ENCODE measurements at regions not wholly inside any gene's neighbourhood (a gene's known extent, or its start where the extent isn't known, plus 50 kb on each side); places are given as distances from the start of the nearest gene placed in this dataset.

GRCh38 chr11:64499261-64500004, 56.3 kb upstream of the SLC22A11 start:
- no peak overlapping the region for H3K4me3 ChIP-seq (ENCODE audit: low read depth, low read length)
- DNase-seq (ENCODE audit: low read depth), result no peak
- no peak for TF ChIP-seq CTCF (IDR thresholded peaks at IDR 0.05; ENCODE audit: low read depth, low read length, missing control alignments)

GRCh38 chr11:64500176-64501013, 55.3 kb upstream of the SLC22A11 start:
- no peak for TF ChIP-seq CTCF (IDR thresholded peaks at IDR 0.05; ENCODE audit: low read depth, low read length, missing control alignments)
- no peak overlapping the region for H3K4me3 ChIP-seq (ENCODE audit: low read depth, low read length)
- no peak for DNase-seq (ENCODE audit: low read depth)

GRCh38 chr11:64501500-64502427, 54.0 kb upstream of the SLC22A11 start:
- TF ChIP-seq CTCF (IDR thresholded peaks at IDR 0.05; ENCODE audit: low read depth, low read length, missing control alignments), result no peak
- no peak for DNase-seq (ENCODE audit: low read depth)
- no peak overlapping the region for H3K4me3 ChIP-seq (ENCODE audit: low read depth, low read length)

- no peak overlapping the region for H3K4me3 ChIP-seq (ENCODE audit: low read depth, low read length)
- DNase-seq (ENCODE audit: low read depth), result no peak
- no peak for TF ChIP-seq CTCF (IDR thresholded peaks at IDR 0.05; ENCODE audit: low read depth, low read length, missing control alignments)
Observed at GRCh38 chr11:64502634-64503033, 53.1 kb upstream of the SLC22A11 start.

- no peak for DNase-seq (ENCODE audit: low read depth)
- no peak for TF ChIP-seq CTCF (IDR thresholded peaks at IDR 0.05; ENCODE audit: low read depth, low read length, missing control alignments)
- no peak overlapping the region for H3K4me3 ChIP-seq (ENCODE audit: low read depth, low read length)
Observed at GRCh38 chr11:64503186-64503753, 52.5 kb upstream of the SLC22A11 start.

GRCh38 chr11:64504999-64505398, 50.7 kb upstream of the SLC22A11 start:
- no peak overlapping the region for H3K4me3 ChIP-seq (ENCODE audit: low read depth, low read length)
- DNase-seq (ENCODE audit: low read depth), result no peak
- TF ChIP-seq CTCF (IDR thresholded peaks at IDR 0.05; ENCODE audit: low read depth, low read length, missing control alignments), result no peak
